HEK293 (cell line): ENCODE measurements at regions not wholly inside any gene's neighbourhood (a gene's known extent, or its start where the extent isn't known, plus 50 kb on each side); places are given as distances from the start of the nearest gene placed in this dataset.

Experiments used
- CTCF ChIA-PET: fragments of 350-600 bp; formaldehyde crosslinking; extraction: SDS; loops from one replicate; lab custom pipeline; 2021; ENCODE audit warnings: antibody characterized with exemption; lab: Yijun Ruan, JAX
- POLR2A ChIA-PET: fragments of 300-600 bp; formaldehyde crosslinking; extraction: SDS; loops from one replicate; lab custom pipeline; 2020; ENCODE audit warnings: antibody characterized with exemption, inconsistent platforms; lab: Yijun Ruan, JAX
- H3K27ac ChIP-seq: fragments of 200-500 bp; sonication (Bioruptor generic); 2 replicates; pipeline ENCODE4 v1.5.1; 2014; ENCODE audit warnings: low read depth, low read length, control low read depth, inconsistent platforms; ENCODE audit errors: extremely low read depth
- H3K36me3 ChIP-seq, 2 experiments: fragments of 200-500 bp in 1 of 2; sonication (Bioruptor generic) in 1 of 2; 1 replicate in 1 of 2; 2 replicates in 1 of 2; pipeline ENCODE4 v1.5.1; 2014 to 2017; ENCODE audit warnings: inconsistent platforms in 2 of 2, low read length in 2 of 2; ENCODE audit not compliant: control insufficient read depth in 2 of 2, insufficient read depth in 1 of 2
- H3K4me1 ChIP-seq: fragments of 200-500 bp; sonication (Bioruptor generic); 2 replicates; pipeline ENCODE4 v1.5.1; 2014; ENCODE audit warnings: mild to moderate bottlenecking, low read length, inconsistent platforms; ENCODE audit not compliant: control insufficient read depth, insufficient read depth
- H3K4me3 ChIP-seq: 2 replicates; pipeline ENCODE4 v1.5.1; 2011; ENCODE audit warnings: low read depth, mild to moderate bottlenecking, control low read depth, low read length, moderate library complexity
- H3K9me3 ChIP-seq: fragments of 200-500 bp; sonication (Bioruptor generic); 2 replicates; pipeline ENCODE4 v1.5.1; 2014; ENCODE audit warnings: low read depth, low read length, inconsistent platforms; ENCODE audit not compliant: control insufficient read depth, insufficient read depth
- GLI2 ChIP-seq: fragments of 450-650 bp; formaldehyde crosslinking; IDR thresholded peaks from 2 replicates; pipeline ENCODE4; 2017; ENCODE audit warnings: missing biosample characterization, missing genetic modification characterization, low read depth, borderline replicate concordance
- GLIS1 ChIP-seq: fragments of 450-650 bp; formaldehyde crosslinking; IDR thresholded peaks from 2 replicates; pipeline ENCODE4 v1.5.1; 2016; ENCODE audit warnings: missing biosample characterization, missing genetic modification characterization
- INSM2 ChIP-seq: fragments of 450-650 bp; formaldehyde crosslinking; IDR thresholded peaks from 2 replicates; pipeline ENCODE4 v1.5.1; 2016; ENCODE audit warnings: missing biosample characterization, missing genetic modification characterization
- KLF8 ChIP-seq: fragments of 450-650 bp; formaldehyde crosslinking; IDR thresholded peaks from 2 replicates; pipeline ENCODE4 v1.5.1; 2016; ENCODE audit warnings: missing biosample characterization, missing genetic modification characterization
- KLF9 ChIP-seq: fragments of 450-650 bp; formaldehyde crosslinking; IDR thresholded peaks from 2 replicates; pipeline ENCODE4 v1.5.1; 2016; ENCODE audit warnings: missing biosample characterization, missing genetic modification characterization, low read depth
- SETDB1 ChIP-seq: IDR thresholded peaks from one replicate; pipeline ENCODE4 v1.6.1; 2017; ENCODE audit warnings: mild to moderate bottlenecking, low read length, moderate library complexity, mixed read lengths; ENCODE audit not compliant: insufficient read length
- YY2 ChIP-seq: fragments of 450-650 bp; formaldehyde crosslinking; IDR thresholded peaks from 2 replicates; pipeline ENCODE4 v1.5.1; 2016; ENCODE audit warnings: missing biosample characterization, missing genetic modification characterization
- ZBTB49 ChIP-seq: fragments of 450-650 bp; formaldehyde crosslinking; IDR thresholded peaks from 2 replicates; pipeline ENCODE4 v1.5.1; 2016; ENCODE audit warnings: missing biosample characterization, missing genetic modification characterization, low read depth
- ZNF114 ChIP-seq: fragments of 450-650 bp; formaldehyde crosslinking; IDR thresholded peaks from 2 replicates; pipeline ENCODE4 v1.5.0; 2017; ENCODE audit warnings: missing biosample characterization, missing genetic modification characterization
- ZNF132 ChIP-seq: fragments of 450-650 bp; formaldehyde crosslinking; IDR thresholded peaks from 2 replicates; pipeline ENCODE4 v1.5.1; 2017; ENCODE audit warnings: missing biosample characterization, missing genetic modification characterization, borderline replicate concordance
- ZNF174 ChIP-seq: fragments of 450-650 bp; formaldehyde crosslinking; IDR thresholded peaks from 2 replicates; pipeline ENCODE4 v1.5.0; 2017; ENCODE audit warnings: missing biosample characterization, mild to moderate bottlenecking, missing genetic modification characterization
- ZNF175 ChIP-seq: fragments of 450-650 bp; formaldehyde crosslinking; IDR thresholded peaks from 2 replicates; pipeline ENCODE4 v1.5.1; 2016; ENCODE audit warnings: missing biosample characterization, missing genetic modification characterization
- ZNF211 ChIP-seq: fragments of 450-650 bp; formaldehyde crosslinking; IDR thresholded peaks from 2 replicates; pipeline ENCODE4 v1.5.1; 2016; ENCODE audit warnings: low read depth, missing biosample characterization, missing genetic modification characterization
- ZNF274 ChIP-seq, 2 experiments: fragments of 200-500 bp in 1 of 2; fragments of 450-650 bp in 1 of 2; sonication (Bioruptor generic) in 1 of 2; formaldehyde crosslinking in 1 of 2; IDR thresholded peaks; 2 replicates each; pipeline versions ENCODE4 v1.5.1 to v1.6.1; 2014 to 2016; ENCODE audit warnings: borderline replicate concordance in 1 of 2, inconsistent platforms in 1 of 2, low read length in 1 of 2, missing biosample characterization in 1 of 2, missing genetic modification characterization in 1 of 2
- ZNF335 ChIP-seq: fragments of 450-650 bp; formaldehyde crosslinking; conservative IDR thresholded peaks from 2 replicates; pipeline ENCODE4 v1.5.1; 2016; ENCODE audit warnings: missing biosample characterization, missing genetic modification characterization
- ZNF530 ChIP-seq: fragments of 450-650 bp; formaldehyde crosslinking; IDR thresholded peaks from 2 replicates; pipeline ENCODE4 v1.5.1; 2016; ENCODE audit warnings: low read depth, missing biosample characterization, missing genetic modification characterization
- ZNF544 ChIP-seq: fragments of 450-650 bp; formaldehyde crosslinking; IDR thresholded peaks from 2 replicates; pipeline ENCODE4 v1.5.0; 2017; ENCODE audit warnings: missing biosample characterization, missing genetic modification characterization
- ZNF555 ChIP-seq: fragments of 450-650 bp; formaldehyde crosslinking; conservative IDR thresholded peaks from 2 replicates; pipeline ENCODE4 v1.5.1; 2017; ENCODE audit warnings: missing biosample characterization, mild to moderate bottlenecking, missing genetic modification characterization, inconsistent platforms
- ZNF561 ChIP-seq: fragments of 450-650 bp; IDR thresholded peaks from 2 replicates; pipeline ENCODE4 v1.5.1; 2018; ENCODE audit warnings: missing biosample characterization, missing genetic modification characterization, borderline replicate concordance
- ZNF610 ChIP-seq: fragments of 450-650 bp; formaldehyde crosslinking; IDR thresholded peaks from 2 replicates; pipeline ENCODE4 v1.5.1; 2016; ENCODE audit warnings: missing biosample characterization, missing genetic modification characterization, borderline replicate concordance
- ZNF658 ChIP-seq: fragments of 450-650 bp; formaldehyde crosslinking; IDR thresholded peaks from 2 replicates; pipeline ENCODE4; 2016; ENCODE audit warnings: missing biosample characterization, missing genetic modification characterization
- ZNF692 ChIP-seq: fragments of 450-650 bp; formaldehyde crosslinking; IDR thresholded peaks from 2 replicates; pipeline ENCODE4 v1.5.1; 2016; ENCODE audit warnings: missing biosample characterization, missing genetic modification characterization
- ZNF707 ChIP-seq: fragments of 450-650 bp; formaldehyde crosslinking; IDR thresholded peaks from 2 replicates; pipeline ENCODE4 v1.5.1; 2016; ENCODE audit warnings: missing biosample characterization, missing genetic modification characterization
- ZNF747 ChIP-seq: fragments of 450-650 bp; formaldehyde crosslinking; IDR thresholded peaks from 2 replicates; pipeline ENCODE4 v1.5.1; 2016; ENCODE audit warnings: missing biosample characterization, missing genetic modification characterization
- ZSCAN18 ChIP-seq: fragments of 450-650 bp; formaldehyde crosslinking; IDR thresholded peaks from 2 replicates; pipeline ENCODE4 v1.5.1; 2016; ENCODE audit warnings: missing biosample characterization, missing genetic modification characterization

GRCh38 chr20:50356525-50356885 lies 153.7 kb upstream of the PTPN1 start:
- ChIA-PET POLR2A (no interaction called here), CTCF (no interaction called here)
- Histone ChIP-seq H3K9me3 (no peaks in the 10 kb centered on the region), H3K4me3 (no peak overlapping the region), H3K27ac (no peak overlapping the region), H3K4me1 (no peaks in the 10 kb centered on the region), H3K36me3 (no peaks in the 10 kb centered on the region)
- TF ChIP-seq ZBTB49 (tag by site-specific recombination) (no peak), ZNF544 (tag by site-specific recombination) (no peak), ZNF174 (tag by site-specific recombination) (no peak), ZNF175 (tag by site-specific recombination) (no peak), ZNF610 (no peak), ZNF561 (tag by site-specific recombination) (no peak)

- POLR2A ChIA-PET: interaction anchor here (0.6 kb wide), 1 partner anchor 23 kb away, joined by 4 read pairs; no protein-coding TSS in a partner anchor
- TF ChIP-seq ZNF555 (tag by site-specific recombination) (no peak), ZSCAN18 (no peak), GLIS1 (tag by site-specific recombination) (peak; percentile 88), ZNF692 (tag by site-specific recombination) (no peak)
- H3K36me3 ChIP-seq: no peaks in the 10 kb centered on the region
- H3K4me1 ChIP-seq: no peaks in the 10 kb centered on the region
- no peak overlapping the region for H3K27ac ChIP-seq
- H3K4me3 ChIP-seq: no peak overlapping the region
- CTCF ChIA-PET: no interaction called here
- H3K9me3 ChIP-seq: no peaks in the 10 kb centered on the region
Observed at GRCh38 chr20:50356962-50357782, 153.0 kb upstream of the PTPN1 start.

GRCh38 chr20:50357783-50358161 lies 152.4 kb upstream of the PTPN1 start:
- POLR2A ChIA-PET: interaction anchor here (0.6 kb wide), 1 partner anchor 24 kb away, joined by 4 read pairs; no protein-coding TSS in a partner anchor
- TF ChIP-seq ZNF274 (IDR thresholded peaks at IDR 0.05; ENCODE audit: low read length) (no peak), ZNF274 (tag by site-specific recombination; IDR thresholded peaks at IDR 0.05; ENCODE audit: borderline replicate concordance) (no peak), ZNF530 (tag by site-specific recombination) (no peak), INSM2 (tag by site-specific recombination) (no peak), ZNF114 (tag by site-specific recombination) (no peak), ZNF658 (tag by site-specific recombination) (no peak), ZNF707 (tag by site-specific recombination) (no peak), SETDB1 (no peak), KLF8 (tag by site-specific recombination) (no peak), GLI2 (tag by site-specific recombination) (no peak), ZNF747 (tag by site-specific recombination) (no peak), ZNF132 (tag by site-specific recombination) (no peak), YY2 (no peak), ZNF335 (tag by site-specific recombination) (no peak), ZNF211 (no peak), KLF9 (tag by site-specific recombination) (no peak)

More at GRCh38 chr20:50357783-50358161, 152.4 kb upstream of the PTPN1 start:
- CTCF ChIA-PET: no interaction called here
- Histone ChIP-seq H3K36me3 (no peaks in the 10 kb centered on the region), H3K9me3 (no peaks in the 10 kb centered on the region), H3K4me1 (no peaks in the 10 kb centered on the region), H3K27ac (no peak overlapping the region), H3K4me3 (no peak overlapping the region)
